Astrocyte of the hippocampus (primary cell): ENCODE measurements at regions not wholly inside any gene's neighbourhood (a gene's known extent, or its start where the extent isn't known, plus 50 kb on each side); places are given as distances from the start of the nearest gene placed in this dataset.

Experiments used
- DNase-seq: peaks from one replicate; pipeline ENCODE4 v3.0.0; 2011; ENCODE audit warnings: low read depth, low spot score

DNA sequence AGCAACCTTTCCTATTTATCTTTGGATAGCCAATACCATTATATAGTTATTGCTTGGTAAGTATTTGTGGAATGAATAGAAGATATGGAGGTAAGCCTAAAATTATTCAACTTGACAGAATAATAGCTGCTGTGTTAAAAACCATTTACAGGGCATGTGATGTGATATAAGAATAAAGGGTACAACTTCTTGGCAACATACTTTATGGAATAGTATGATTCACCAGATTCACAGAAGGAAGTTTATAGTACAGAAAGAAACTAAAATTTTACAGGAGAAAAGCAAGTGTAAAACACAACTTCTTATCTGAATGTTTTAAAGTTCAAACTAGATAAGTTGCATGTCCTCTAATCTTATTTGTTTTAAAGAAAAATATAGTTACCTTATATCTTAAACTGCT, 186.4 kb upstream of the ZRANB2 start:
- DNase-seq: no peak

DNA sequence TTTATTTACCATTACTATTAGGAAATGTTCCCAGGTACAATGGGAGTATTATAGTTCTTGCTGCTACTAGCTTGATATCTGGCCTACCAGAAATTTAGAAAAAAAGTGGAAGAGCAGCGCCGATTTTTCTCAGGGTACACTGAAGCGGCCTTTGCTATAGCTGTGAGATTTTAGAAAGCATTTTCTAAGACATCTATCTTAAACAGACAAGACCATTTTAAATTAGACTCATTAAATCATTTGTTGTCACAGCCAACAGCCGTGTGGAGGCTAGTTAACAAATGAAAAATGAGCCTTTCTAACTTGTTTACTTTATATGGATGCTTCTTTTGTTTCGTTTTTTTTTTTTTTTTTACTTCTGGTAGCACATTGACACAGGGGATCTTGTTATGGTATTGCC, 183.2 kb upstream of the ZRANB2 start:
- no peak for DNase-seq

DNA sequence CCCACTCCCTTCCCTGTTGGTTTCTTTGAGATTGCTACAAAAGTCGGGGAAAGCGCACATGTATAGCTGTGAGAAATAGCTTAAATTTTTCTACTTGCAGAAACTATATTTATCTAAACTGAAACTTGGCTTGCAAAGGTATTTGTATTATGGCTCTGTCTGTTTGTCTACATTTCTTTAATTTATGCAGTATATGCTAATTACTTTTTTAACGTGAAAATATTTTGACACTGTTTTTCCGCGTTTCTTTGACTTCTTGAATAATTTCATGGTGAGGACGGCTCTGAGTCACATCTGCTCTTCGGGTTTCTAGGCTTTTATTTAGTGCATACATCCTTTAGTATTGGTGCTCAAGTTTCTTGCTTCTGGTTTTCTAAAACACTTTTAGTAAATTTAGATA, 182.1 kb upstream of the ZRANB2 start:
- no peak for DNase-seq

DNA sequence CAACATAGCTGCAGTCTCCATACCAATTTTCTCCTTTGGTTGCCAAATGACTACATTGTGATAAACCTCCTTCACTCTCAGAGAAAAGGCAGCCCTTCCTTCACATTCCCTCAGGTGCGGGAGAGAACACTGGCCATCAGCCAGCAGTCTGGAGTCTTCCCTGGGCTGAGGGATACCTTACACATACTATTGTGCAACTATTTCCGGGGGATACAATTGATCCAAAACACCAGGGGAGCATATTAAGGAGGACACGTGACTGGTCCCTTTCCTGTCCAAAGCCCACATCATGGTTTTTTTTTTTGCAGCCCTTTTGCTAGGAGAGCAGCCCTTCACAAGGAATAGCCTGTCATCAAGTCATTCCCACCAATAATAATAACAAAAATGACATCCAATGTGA, 172.1 kb upstream of the ZRANB2 start:
- no peak for DNase-seq

- DNase-seq: no peak
Observed at GRCh38 chr1:71245246-71245645, 164.4 kb upstream of the ZRANB2 start.

GRCh38 chr1:71242239-71242638, 161.4 kb upstream of the ZRANB2 start:
- DNase-seq: no peak

- no peak for DNase-seq
Observed at GRCh38 chr1:71240656-71241055, 159.8 kb upstream of the ZRANB2 start.

DNA sequence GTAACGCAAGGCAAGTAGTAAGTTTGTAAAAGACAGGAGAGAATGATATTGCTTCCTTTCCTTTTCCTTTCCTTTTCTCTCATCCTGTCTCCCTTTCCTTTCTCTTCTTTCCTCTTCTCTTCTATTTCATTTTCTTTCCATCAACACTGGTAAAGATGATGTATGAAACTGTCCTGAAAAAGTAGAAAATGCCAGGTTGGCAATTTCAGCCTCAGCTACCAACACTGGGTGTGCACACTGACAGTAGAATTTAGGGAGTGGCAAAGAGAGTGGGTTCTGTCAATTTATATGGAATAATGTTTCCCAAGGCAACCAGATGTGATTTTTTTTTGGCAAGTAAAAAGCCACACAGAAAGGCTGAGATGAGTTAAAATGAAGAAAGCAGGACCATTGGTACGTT, 155.7 kb upstream of the ZRANB2 start:
- DNase-seq: no peak

- DNase-seq: no peak
Observed at GRCh38 chr1:71233645-71234044, 152.8 kb upstream of the ZRANB2 start.

- no peak for DNase-seq
Observed at GRCh38 chr1:71232786-71233185, 152.0 kb upstream of the ZRANB2 start.

GRCh38 chr1:71232166-71232763, 151.4 kb upstream of the ZRANB2 start:
- DNase-seq: no peak

DNA sequence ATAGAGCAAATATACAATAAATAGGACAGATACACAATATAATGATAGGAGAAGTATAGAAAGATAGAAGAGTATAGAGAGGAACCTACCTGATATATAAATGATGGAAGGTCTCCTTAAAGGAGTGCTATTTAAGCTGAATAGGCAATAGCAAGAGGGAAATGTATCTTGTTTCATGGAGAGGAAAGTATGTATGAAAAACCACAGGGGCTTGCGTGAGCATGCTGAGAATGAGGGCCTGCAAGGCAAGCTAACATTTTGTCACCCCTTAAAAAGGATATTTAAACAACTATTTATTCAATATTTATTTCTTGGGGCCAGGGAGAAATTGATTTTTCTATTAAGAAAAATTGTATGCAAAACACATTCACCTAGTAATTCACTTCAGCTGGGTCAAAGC, 150.9 kb upstream of the ZRANB2 start:
- peak; percentile 28 for DNase-seq

DNA sequence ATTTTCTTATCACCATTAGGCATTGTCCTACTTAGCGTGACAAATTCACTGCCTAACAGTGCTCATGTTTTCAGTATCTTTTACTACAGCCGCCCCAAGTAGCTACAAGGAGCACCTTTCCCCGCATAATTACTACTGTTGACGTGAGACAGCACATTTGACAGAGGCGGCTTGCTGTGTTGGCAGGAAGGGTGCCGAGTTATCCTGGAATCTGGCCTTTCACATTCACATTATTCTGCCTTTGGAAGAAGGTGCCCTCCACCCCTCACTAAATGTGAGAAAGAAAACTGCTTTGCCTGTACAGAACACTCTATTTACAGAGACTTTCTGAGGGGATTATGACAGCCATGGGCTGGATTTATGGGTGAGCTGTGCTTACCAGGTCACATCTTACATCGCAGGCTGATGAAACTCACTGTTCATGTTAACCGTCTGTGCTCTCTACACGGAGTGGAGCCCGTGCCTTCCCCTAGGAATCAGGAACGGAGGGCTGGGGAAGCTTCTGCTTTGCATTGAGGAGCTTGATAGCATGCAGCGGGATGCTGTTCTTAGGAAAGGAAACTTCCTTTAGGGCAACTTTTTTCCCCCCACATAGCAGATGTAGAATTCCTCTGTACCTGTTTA, 148.0 kb upstream of the ZRANB2 start:
- no peak for DNase-seq

- DNase-seq: no peak
Observed at GRCh38 chr1:71228241-71228640, 147.4 kb upstream of the ZRANB2 start.

- DNase-seq: no peak
Observed at GRCh38 chr1:71224741-71225377, 144.0 kb upstream of the ZRANB2 start.

DNA sequence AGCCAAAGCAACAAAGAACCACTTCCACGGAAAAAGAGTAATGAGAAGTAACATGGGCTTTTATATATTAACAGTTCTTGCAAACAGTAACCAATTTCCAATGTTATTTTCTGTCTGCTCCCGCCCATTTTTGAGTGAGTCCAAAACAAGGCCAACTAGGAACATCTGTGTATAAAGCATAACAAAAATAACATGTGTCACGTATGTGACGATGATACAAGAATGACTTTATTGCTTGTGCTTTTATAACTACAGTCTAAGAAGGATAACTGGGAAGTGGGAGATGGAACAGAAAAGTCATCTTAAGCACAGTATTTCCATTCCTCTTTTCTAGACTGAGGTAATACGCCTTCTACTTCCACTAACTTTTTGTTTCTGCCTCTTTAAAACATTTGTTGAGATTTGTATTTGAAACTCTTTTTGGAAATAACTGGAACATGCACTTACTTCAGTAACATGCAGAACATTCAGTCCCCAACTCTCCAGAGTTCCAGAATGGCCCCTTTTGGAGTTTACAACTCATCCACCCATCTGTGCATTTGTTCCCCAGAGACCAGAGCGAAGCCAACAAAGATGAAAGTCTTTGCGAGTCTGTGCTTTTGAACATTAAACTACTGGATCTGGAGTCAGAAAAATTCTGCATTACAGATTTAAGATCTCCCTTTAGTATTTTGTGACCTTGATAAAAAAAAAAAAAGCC, 143.0 kb upstream of the ZRANB2 start:
- no peak for DNase-seq

DNA sequence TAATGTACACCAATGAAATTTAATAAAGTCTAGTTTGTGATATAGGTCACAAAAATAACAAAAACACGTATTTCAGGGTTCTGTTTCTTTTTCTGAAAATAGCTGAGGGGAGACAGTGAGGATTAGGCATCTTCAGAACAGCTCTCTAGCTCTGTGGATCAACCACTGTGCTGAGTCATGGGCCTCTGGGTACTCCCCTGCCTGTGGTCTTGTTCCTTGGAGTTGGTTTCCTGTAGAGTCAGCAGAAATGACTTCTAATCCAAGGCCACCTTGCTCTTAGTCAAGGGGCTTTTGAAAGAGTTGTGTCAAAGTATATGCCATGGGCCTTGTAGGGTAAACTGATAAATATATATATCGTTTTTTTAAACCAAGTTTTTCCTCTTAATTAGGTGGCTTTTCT, 141.8 kb upstream of the ZRANB2 start:
- DNase-seq: no peak

DNA sequence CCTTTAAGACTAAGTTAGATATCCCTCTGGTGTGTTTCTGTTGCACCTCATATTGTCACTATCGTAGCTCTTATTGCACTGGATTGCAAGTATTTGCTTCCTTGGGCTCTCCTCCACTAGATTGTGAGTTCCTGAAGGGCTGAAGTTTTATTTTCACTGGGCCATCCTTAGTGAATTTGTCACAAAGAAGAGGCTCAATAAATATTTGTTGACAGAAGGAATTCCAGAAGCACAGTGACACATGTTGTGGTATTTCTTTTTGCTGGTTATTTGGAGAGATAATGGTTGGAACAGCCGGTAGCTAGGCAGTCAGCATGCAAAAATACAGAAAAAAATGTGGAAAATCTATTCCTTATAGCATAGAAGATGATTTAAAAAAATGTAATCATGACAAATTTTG, 129.9 kb upstream of the ZRANB2 start:
- no peak for DNase-seq

DNA sequence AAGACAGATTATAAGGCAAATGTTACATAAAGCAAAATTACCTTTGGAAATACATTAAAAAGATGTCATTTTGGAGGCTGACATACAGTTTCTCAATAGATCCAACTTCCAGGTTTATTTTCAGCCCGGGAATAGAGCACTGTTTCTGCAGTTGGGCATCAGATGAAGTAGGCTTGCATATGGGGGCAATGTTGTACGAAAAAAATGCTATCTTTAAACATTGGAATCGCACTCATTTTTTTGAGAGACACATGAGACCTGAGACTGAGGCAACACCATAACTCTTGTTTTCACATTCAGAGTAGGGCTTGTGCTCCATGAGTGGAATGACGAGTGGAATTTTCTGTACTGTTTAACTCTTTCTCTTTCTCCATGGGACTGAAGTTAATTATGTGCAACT, 122.4 kb upstream of the ZRANB2 start:
- DNase-seq: no peak

DNA sequence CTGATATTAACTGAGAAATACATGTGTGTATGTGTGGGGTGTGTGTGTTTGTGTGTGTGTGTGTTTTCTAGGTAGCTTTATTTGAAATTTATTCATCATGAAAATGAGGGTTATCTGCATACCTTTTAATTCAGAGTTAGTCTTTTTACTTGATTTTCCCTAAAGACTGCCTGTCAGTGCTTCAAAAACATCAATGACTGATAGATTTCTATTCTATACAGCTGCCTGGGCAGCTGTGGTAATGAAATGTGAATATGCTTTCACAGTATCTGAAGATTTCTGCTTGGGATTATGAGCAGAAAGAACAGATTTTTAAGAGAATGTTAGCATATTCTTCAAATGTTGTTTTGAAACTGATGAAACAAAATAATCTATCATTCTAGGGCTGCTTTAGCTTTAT, 119.7 kb upstream of the ZRANB2 start:
- DNase-seq: no peak

DNA sequence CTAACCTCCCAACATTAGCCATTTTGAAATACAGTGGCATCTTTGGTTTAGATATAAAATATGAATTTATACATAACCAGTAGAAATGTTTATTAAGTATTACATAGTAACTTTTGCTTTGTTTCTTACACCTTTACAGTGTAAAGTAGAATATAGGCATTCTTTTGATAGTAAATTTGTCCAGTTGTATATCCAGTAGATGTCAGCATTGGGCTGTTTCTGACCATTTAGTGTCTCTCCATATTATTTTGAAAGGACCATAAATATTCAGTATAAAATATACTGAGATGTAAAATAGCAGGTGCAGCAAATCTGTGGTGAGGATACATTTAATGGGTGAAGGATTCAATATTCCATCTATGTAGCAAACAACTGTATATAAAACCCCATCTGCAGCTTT, 115.8 kb upstream of the ZRANB2 start:
- DNase-seq: peak; percentile 44

DNA sequence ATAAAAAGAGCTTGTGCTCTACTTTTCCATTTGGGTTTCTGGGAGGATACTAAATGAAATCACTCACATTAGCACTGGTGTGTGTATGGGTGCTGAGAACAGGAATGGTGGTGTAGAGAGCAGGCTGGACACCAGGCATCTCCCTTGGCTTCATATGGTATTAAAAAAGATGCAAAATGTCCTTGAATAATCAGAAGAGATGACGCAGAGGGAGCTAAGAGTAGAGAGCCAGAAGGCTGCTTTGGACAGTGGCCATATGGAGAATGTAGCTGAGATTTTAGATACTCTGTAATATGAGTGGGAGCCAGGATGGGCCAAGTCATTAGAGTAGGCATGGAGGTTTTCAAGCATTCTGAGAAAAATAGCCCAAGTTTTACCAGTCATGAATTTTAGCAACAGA, 112.3 kb upstream of the ZRANB2 start:
- peak; percentile 29 for DNase-seq

DNA sequence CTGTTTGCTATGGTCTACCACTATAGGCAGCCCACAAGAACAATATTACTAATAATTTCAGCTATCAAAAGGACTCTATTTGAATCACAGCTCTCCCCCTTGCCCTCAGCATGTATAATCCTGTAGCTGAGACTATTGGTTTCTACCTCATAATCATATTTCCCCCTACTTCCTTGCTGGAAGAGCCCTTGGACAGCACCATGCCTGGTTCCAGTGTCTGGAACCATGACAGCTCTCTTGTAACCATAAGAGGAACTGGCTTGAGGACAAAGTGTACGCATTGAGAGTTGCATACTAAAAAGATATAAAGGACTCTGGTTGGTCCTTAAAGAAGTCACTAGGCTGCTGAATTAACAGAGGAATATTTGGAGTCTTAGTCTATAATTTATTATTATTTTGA, 110.7 kb upstream of the ZRANB2 start:
- no peak for DNase-seq
